Omental fat pad (tissue), 3 donors: ENCODE measurements at regions not wholly inside any gene's neighbourhood (a gene's known extent, or its start where the extent isn't known, plus 50 kb on each side); places are given as distances from the start of the nearest gene placed in this dataset.

Source experiments
- ATAC-seq: fragments of 150-250 bp; one replicate; pipeline ENCODE4 v1.9.1; 2016; ENCODE audit warnings: mild to moderate bottlenecking, moderate library complexity; ENCODE audit not compliant: low FRiP score
- DNase-seq: peaks from one replicate; pipeline ENCODE4 v3.0.0-alpha.2; 2019; ENCODE audit warnings: low spot score
- TF ChIP-seq, protein P1 (sequence below), 3 donors: fragments of 450-650 bp; IDR thresholded peaks; one replicate each; pipeline ENCODE4 v1.5.1; 2016 to 2017; ENCODE audit warnings: antibody characterized with exemption in 3 of 3, mild to moderate bottlenecking in 3 of 3, moderate library complexity in 2 of 3

DNA sequence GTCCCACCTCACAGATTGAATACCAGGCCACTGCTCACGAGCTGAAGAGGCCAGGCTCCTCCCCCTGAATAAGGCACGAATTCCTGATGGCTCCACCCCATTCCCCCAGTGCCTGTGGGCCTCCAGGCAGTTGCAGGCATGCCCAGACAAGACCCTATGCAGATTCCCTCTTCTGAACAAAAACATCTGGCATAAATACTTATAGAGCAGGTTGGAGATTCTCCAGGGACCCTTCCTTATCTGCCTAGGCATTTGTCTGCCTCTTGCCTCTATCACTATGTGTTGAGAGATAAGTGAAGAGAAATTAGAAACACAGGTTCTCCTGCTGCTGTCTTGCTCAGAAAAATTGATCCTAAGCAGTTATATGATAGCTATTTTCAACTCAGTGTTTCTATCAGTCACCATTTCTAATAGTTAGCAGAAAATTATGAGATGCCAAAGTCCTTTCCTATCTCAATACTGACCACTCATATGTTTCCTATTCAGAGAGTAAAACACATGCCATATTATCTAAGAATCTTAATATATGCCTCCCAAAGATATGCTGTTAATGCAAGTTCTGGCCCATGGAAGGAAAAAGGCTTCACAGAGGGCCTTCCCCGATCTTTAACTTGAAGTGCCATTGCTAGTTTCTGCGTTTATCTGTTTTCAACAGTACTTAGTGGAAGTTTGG, 364.0 kb downstream of the KCTD12 start:
- no peak for ATAC-seq
- TF ChIP-seq, protein P1, sequence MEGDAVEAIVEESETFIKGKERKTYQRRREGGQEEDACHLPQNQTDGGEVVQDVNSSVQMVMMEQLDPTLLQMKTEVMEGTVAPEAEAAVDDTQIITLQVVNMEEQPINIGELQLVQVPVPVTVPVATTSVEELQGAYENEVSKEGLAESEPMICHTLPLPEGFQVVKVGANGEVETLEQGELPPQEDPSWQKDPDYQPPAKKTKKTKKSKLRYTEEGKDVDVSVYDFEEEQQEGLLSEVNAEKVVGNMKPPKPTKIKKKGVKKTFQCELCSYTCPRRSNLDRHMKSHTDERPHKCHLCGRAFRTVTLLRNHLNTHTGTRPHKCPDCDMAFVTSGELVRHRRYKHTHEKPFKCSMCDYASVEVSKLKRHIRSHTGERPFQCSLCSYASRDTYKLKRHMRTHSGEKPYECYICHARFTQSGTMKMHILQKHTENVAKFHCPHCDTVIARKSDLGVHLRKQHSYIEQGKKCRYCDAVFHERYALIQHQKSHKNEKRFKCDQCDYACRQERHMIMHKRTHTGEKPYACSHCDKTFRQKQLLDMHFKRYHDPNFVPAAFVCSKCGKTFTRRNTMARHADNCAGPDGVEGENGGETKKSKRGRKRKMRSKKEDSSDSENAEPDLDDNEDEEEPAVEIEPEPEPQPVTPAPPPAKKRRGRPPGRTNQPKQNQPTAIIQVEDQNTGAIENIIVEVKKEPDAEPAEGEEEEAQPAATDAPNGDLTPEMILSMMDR (IDR thresholded peaks at IDR 0.05): no peak
- no peak for DNase-seq

DNA sequence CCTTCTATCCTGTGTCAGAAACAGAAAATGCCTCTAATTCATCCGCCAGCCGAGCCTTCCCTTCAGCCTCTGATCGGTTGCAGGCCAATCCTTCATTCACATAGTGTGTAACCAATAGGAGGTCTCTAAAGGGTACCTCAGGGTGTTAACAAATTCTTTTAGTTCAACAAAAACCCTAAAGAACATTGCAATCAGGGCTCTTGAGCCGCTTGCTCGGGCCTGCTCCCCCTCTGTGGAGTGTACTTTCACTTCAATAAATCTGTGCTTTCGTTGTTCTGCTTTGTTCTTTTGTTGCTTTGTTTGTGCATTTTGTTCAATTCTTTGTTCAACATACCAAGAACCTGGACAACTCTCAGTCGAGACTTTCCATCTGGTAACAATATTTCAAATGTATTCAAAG, 366.5 kb downstream of the KCTD12 start:
- DNase-seq: no peak
- TF ChIP-seq, protein P1 (IDR thresholded peaks at IDR 0.05): no peak
- ATAC-seq: no peak

DNA sequence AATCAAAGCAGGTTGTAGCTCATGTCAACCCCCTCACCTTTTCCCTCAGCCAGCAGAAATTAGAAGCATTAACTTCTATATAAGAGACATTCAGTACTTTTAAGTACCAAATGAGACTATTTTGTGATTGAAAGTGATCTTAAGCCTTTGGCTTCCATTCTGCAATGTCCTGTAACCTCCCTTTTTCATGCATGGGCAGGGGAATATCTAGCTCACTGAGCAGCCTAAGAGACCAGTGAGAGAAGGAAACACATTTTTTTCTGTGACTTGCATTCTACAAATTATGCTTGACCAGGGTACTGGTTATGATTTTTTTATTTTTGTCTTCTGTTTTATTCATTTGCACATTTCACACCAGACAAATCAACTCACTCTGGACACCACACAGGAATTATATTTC, 369.6 kb downstream of the KCTD12 start:
- ATAC-seq (no peak), DNase-seq (no peak)
- TF ChIP-seq, protein P1 (IDR thresholded peaks at IDR 0.05): no peak

DNA sequence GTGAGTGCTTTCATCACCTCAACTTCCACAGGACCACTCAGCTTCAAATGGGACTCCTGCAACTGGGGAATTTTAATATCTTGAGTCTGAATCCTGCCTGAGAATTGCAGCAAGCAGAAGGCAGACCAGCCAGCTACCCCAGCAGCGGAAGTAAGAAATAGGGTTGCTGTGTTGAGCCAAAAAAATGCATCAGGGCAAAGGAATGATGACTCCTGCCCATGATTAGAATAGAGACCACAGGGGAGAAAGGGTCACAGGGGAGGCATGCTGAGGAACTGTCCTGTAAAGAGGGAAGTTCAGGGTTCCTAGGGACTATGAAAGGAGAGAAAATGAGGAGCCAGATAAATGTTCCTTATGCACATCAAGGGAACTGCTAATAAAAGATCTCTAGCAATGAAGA, 370.2 kb downstream of the KCTD12 start:
- TF ChIP-seq, protein P1 (IDR thresholded peaks at IDR 0.05): no peak
- DNase-seq: no peak
- ATAC-seq: no peak

DNA sequence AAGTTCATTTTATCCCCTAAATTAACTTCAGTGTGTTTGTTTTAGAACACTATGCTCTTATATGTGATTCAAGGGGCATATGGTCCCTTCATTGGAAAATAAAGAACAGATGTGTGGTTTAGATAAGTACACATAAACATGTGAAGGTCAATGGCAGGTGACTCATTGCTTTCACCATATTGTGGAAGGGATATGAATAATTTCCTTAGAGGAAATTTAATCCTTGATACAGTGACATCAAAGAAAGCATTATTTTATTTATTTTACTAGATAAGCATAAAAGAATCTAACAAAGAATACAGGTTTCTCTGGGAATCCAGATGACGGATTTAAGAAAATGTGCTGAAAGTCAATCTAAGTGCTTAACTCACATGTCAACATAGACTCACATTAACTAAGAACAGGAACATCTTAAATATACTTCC, 373.5 kb downstream of the KCTD12 start:
- no peak for DNase-seq
- TF ChIP-seq, protein P1 (IDR thresholded peaks at IDR 0.05): no peak
- ATAC-seq: no peak

DNA sequence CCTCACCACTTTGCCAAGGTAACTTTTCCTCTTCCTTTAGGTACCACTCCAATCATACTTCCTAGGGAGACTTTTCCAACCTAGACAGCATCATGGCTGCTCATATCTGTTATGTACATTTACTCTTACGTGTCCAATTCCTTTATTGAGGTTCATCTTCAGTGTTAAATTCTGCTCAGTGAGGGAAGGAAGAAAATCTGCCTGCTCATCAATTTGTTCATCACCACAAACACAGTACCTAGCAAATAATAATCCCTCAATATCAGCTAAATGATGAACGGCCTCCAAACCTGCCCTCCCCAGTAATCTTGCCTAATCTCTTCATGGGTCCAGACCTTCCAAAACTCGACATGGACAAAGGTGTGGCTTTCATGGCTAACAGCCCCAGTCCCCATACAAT, 380.8 kb downstream of the KCTD12 start:
- TF ChIP-seq, protein P1 (IDR thresholded peaks at IDR 0.05): no peak
- DNase-seq (no peak), ATAC-seq (no peak)

DNA sequence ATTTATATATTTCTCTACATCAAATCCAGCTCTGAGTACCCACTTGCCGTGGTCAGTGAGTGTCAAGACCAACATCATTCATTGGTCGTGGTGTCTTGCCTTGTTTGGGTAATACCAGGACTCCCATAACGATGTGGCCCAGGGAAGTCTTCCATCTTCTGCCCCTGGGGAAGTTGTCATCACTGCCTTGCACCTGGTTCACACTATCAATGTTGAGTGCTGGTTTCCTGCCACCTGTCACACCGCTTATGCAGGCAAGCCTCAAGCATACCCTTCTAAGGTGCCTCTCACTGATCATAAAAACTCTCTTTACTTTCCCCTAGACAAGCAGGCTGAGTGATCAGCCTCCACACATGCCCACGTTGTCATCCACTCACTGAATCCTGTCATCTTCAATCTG, 382.4 kb downstream of the KCTD12 start:
- TF ChIP-seq, protein P1 (IDR thresholded peaks at IDR 0.05): no peak
- ATAC-seq (no peak), DNase-seq (no peak)
